NCI-H1436 treated with DMSO at 0.1 percent for 48 hours (cell line): ENCODE measurements at regions not wholly inside any gene's neighbourhood (a gene's known extent, or its start where the extent isn't known, plus 50 kb on each side); places are given as distances from the start of the nearest gene placed in this dataset.
A peak's percentile ranks its signal among the peaks of the same experiment; 100 is the strongest.
"Not testable (repeated sequence)": the region's sequence is repeated elsewhere in the genome, so short reads cannot be mapped to it uniquely, and the experiment has no call there.

ENCODE experiments used
- DNase-seq: peaks from one replicate; lab custom pipeline; 2025; lab: John Stamatoyannopoulos, UW

- not testable (repeated sequence) for DNase-seq
Measured at GRCh38 chr6:147651-148050, 144.6 kb upstream of the DUSP22 start.

- not testable (repeated sequence) for DNase-seq
Measured at GRCh38 chr6:148051-148984, 144.0 kb upstream of the DUSP22 start.

GRCh38 chr6:150147-150546 is 142.1 kb upstream of the DUSP22 start:
- DNase-seq, result not testable (repeated sequence)

GRCh38 chr6:152436-152835 is 139.9 kb upstream of the DUSP22 start:
- not testable (repeated sequence) for DNase-seq

GRCh38 chr6:153026-153425 is 139.3 kb upstream of the DUSP22 start:
- DNase-seq, result not testable (repeated sequence)

- DNase-seq, result not testable (repeated sequence)
Measured at GRCh38 chr6:153867-154266, 138.4 kb upstream of the DUSP22 start.

GRCh38 chr6:154321-155092 is 137.8 kb upstream of the DUSP22 start:
- not testable (repeated sequence) for DNase-seq

GRCh38 chr6:156010-156409 is 136.3 kb upstream of the DUSP22 start:
- DNase-seq, result no peak

- not testable (repeated sequence) for DNase-seq
Measured at GRCh38 chr6:156441-157140, 135.7 kb upstream of the DUSP22 start.

GRCh38 chr6:157176-157575 is 135.1 kb upstream of the DUSP22 start:
- not testable (repeated sequence) for DNase-seq

GRCh38 chr6:161657-162056 is 130.6 kb upstream of the DUSP22 start:
- not testable (repeated sequence) for DNase-seq

GRCh38 chr6:164720-165119 is 127.6 kb upstream of the DUSP22 start:
- DNase-seq, result no peak

GRCh38 chr6:165263-165662 is 127.0 kb upstream of the DUSP22 start:
- no peak for DNase-seq

GRCh38 chr6:165906-166305 is 126.4 kb upstream of the DUSP22 start:
- no peak for DNase-seq

- DNase-seq, result peak; percentile 3
Measured at GRCh38 chr6:168865-169455, 123.3 kb upstream of the DUSP22 start.

GRCh38 chr6:174036-174435 is 118.3 kb upstream of the DUSP22 start:
- no peak for DNase-seq

- no peak for DNase-seq
Measured at GRCh38 chr6:175680-176079, 116.6 kb upstream of the DUSP22 start.

- DNase-seq, result no peak
Measured at GRCh38 chr6:176766-177165, 115.5 kb upstream of the DUSP22 start.

GRCh38 chr6:178119-178518 is 114.2 kb upstream of the DUSP22 start:
- DNase-seq, result no peak

- not testable (repeated sequence) for DNase-seq
Measured at GRCh38 chr6:178929-179328, 113.4 kb upstream of the DUSP22 start.

GRCh38 chr6:179340-179950 is 112.8 kb upstream of the DUSP22 start:
- no peak for DNase-seq
